ENCODE measurements at regions not wholly inside any gene's neighbourhood (a gene's known extent, or its start where the extent isn't known, plus 50 kb on each side); places are given as distances from the start of the nearest gene placed in this dataset.

GRCh38 chr11:15625691-15626090 lies 511.0 kb downstream of the INSC start:
- no peak for DNase-seq

- no peak for DNase-seq
Observed at GRCh38 chr11:15627560-15627959, 512.8 kb downstream of the INSC start.

- no peak for DNase-seq
Observed at GRCh38 chr11:15629690-15630321, 515.1 kb downstream of the INSC start.

- no peak for DNase-seq
Observed at GRCh38 chr11:15630896-15631295, 516.2 kb downstream of the INSC start.

GRCh38 chr11:15635521-15635920 lies 520.8 kb downstream of the INSC start:
- DNase-seq: no peak

GRCh38 chr11:15636521-15637089 lies 521.9 kb downstream of the INSC start:
- no peak for DNase-seq

- no peak for DNase-seq
Observed at GRCh38 chr11:15638386-15638787, 523.7 kb downstream of the INSC start.

- DNase-seq: no peak
Observed at GRCh38 chr11:15640318-15640717, 525.6 kb downstream of the INSC start.

- no peak for DNase-seq
Observed at GRCh38 chr11:15641271-15642045, 526.7 kb downstream of the INSC start.

GRCh38 chr11:15645201-15645600 lies 530.5 kb downstream of the INSC start:
- no peak for DNase-seq

GRCh38 chr11:15649371-15650104 lies 534.8 kb downstream of the INSC start:
- no peak for DNase-seq

- DNase-seq: peak; percentile 32 to 42
Observed at GRCh38 chr11:15650105-15650938, 535.6 kb downstream of the INSC start.

GRCh38 chr11:15651033-15651432 lies 536.3 kb downstream of the INSC start:
- no peak for DNase-seq

GRCh38 chr11:15651816-15652215 lies 537.1 kb downstream of the INSC start:
- no peak for DNase-seq

GRCh38 chr11:15653191-15653710 lies 538.5 kb downstream of the INSC start:
- DNase-seq: no peak

- no peak for DNase-seq
Observed at GRCh38 chr11:15654451-15654850, 539.7 kb downstream of the INSC start.

GRCh38 chr11:15655552-15655951 lies 540.8 kb downstream of the INSC start:
- no peak for DNase-seq

GRCh38 chr11:15657264-15657663 lies 542.5 kb downstream of the INSC start:
- no peak for DNase-seq

- DNase-seq: no peak
Observed at GRCh38 chr11:15660496-15660895, 545.8 kb downstream of the INSC start.

GRCh38 chr11:15662285-15662684 lies 547.6 kb downstream of the INSC start:
- DNase-seq: no peak

- DNase-seq: no peak
Observed at GRCh38 chr11:15663777-15664218, 549.1 kb downstream of the INSC start.

- no peak for DNase-seq
Observed at GRCh38 chr11:15665368-15665871, 550.7 kb downstream of the INSC start.

Data from bone marrow (tissue), 2 donors.